HG02763 (cell line): ENCODE measurements at regions not wholly inside any gene's neighbourhood (a gene's known extent, or its start where the extent isn't known, plus 50 kb on each side); places are given as distances from the start of the nearest gene placed in this dataset.

Experiments
- ATAC-seq: cut with Tn5 transposase; IDR thresholded peaks from one replicate; pipeline ENCODE4 v1.9.1; 2021; ENCODE audit warnings: mild to moderate bottlenecking, moderate library complexity; ENCODE audit not compliant: unreplicated experiment

GRCh38 chr13:34087791-34088190 lies 269.8 kb downstream of the RFC3 start:
- no peak for ATAC-seq

- no peak for ATAC-seq
Measured at GRCh38 chr13:34103854-34104253, 285.9 kb downstream of the RFC3 start.

GRCh38 chr13:34104853-34105252 lies 286.9 kb downstream of the RFC3 start:
- no peak for ATAC-seq

- no peak for ATAC-seq
Measured at GRCh38 chr13:34107806-34108205, 289.9 kb downstream of the RFC3 start.

GRCh38 chr13:34108410-34108809 lies 290.5 kb downstream of the RFC3 start:
- no peak for ATAC-seq

GRCh38 chr13:34114581-34114980 lies 296.6 kb downstream of the RFC3 start:
- ATAC-seq, result no peak

GRCh38 chr13:34116651-34117050 lies 298.7 kb downstream of the RFC3 start:
- no peak for ATAC-seq

- ATAC-seq, result no peak
Measured at GRCh38 chr13:34124666-34125306, 306.8 kb downstream of the RFC3 start.

GRCh38 chr13:34127523-34127922 lies 309.6 kb downstream of the RFC3 start:
- no peak for ATAC-seq

GRCh38 chr13:34128661-34129060 lies 310.7 kb downstream of the RFC3 start:
- no peak for ATAC-seq

- no peak for ATAC-seq
Measured at GRCh38 chr13:34129436-34129835, 311.5 kb downstream of the RFC3 start.

- ATAC-seq, result no peak
Measured at GRCh38 chr13:34137200-34137599, 319.3 kb downstream of the RFC3 start.

GRCh38 chr13:34139660-34140227 lies 321.8 kb downstream of the RFC3 start:
- ATAC-seq, result no peak

GRCh38 chr13:34143637-34144036 lies 325.7 kb downstream of the RFC3 start:
- no peak for ATAC-seq

- no peak for ATAC-seq
Measured at GRCh38 chr13:34144142-34144541, 326.2 kb downstream of the RFC3 start.

GRCh38 chr13:34145061-34145460 lies 327.1 kb downstream of the RFC3 start:
- ATAC-seq, result no peak

- ATAC-seq, result no peak
Measured at GRCh38 chr13:34148359-34148758, 330.4 kb downstream of the RFC3 start.

GRCh38 chr13:34151885-34152284 lies 333.9 kb downstream of the RFC3 start:
- ATAC-seq, result no peak

- ATAC-seq, result no peak
Measured at GRCh38 chr13:34152409-34152808, 334.5 kb downstream of the RFC3 start.

GRCh38 chr13:34152996-34153395 lies 335.0 kb downstream of the RFC3 start:
- no peak for ATAC-seq

GRCh38 chr13:34153428-34154180 lies 335.7 kb downstream of the RFC3 start:
- ATAC-seq, result no peak

- ATAC-seq, result no peak
Measured at GRCh38 chr13:34155931-34156607, 338.1 kb downstream of the RFC3 start.
